C4-2B (cell line): ENCODE measurements at regions not wholly inside any gene's neighbourhood (a gene's known extent, or its start where the extent isn't known, plus 50 kb on each side); places are given as distances from the start of the nearest gene placed in this dataset.

Experiments used
- H3K27ac ChIP-seq: fragments of 450-650 bp; 2 replicates; pipeline ENCODE4 v1.5.1; 2017
- CTCF ChIP-seq: fragments of 450-650 bp; conservative IDR thresholded peaks from 2 replicates; pipeline ENCODE4 v1.5.1; 2017; ENCODE audit warnings: mild to moderate bottlenecking
- ZFX ChIP-seq: fragments of 450-650 bp; IDR thresholded peaks from 2 replicates; pipeline ENCODE4 v1.6.1; 2017

GRCh38 chr5:158544388-158545339 is 555.1 kb downstream of the EBF1 start:
- H3K27ac ChIP-seq, result no peak overlapping the region
- TF ChIP-seq ZFX (no peak), CTCF (no peak)

GRCh38 chr5:158543539-158544387 is 556.0 kb downstream of the EBF1 start:
- TF ChIP-seq ZFX, result no peak
- no peak for TF ChIP-seq CTCF
- no peak overlapping the region for H3K27ac ChIP-seq

GRCh38 chr5:158541536-158542297 is 558.0 kb downstream of the EBF1 start:
- no peak for TF ChIP-seq ZFX
- TF ChIP-seq CTCF, result no peak
- H3K27ac ChIP-seq, result no peak overlapping the region

GRCh38 chr5:158538506-158539074 is 561.1 kb downstream of the EBF1 start:
- no peak for TF ChIP-seq CTCF
- TF ChIP-seq ZFX, result no peak
- no peak overlapping the region for H3K27ac ChIP-seq

- TF ChIP-seq ZFX (no peak), CTCF (no peak)
Observed at GRCh38 chr5:158537366-158537765, 562.4 kb downstream of the EBF1 start.

GRCh38 chr5:158534203-158534602 is 565.5 kb downstream of the EBF1 start:
- TF ChIP-seq CTCF, result no peak
- no peak for TF ChIP-seq ZFX
- no peak overlapping the region for H3K27ac ChIP-seq

More at GRCh38 chr5:158537366-158537765, 562.4 kb downstream of the EBF1 start:
- no peak overlapping the region for H3K27ac ChIP-seq
